Fibroblast of skin of abdomen (primary cell): ENCODE measurements at regions not wholly inside any gene's neighbourhood (a gene's known extent, or its start where the extent isn't known, plus 50 kb on each side); places are given as distances from the start of the nearest gene placed in this dataset.

ENCODE experiments used
- DNase-seq: peaks from one replicate; pipeline ENCODE4 v3.0.0-alpha.2; 2013

GRCh38 chr10:28250782-28251181 lies 52.1 kb downstream of the MPP7 start:
- peak; percentile 40 for DNase-seq

- DNase-seq, result no peak
These were observed 52.5 kb downstream of the MPP7 start for GRCh38 chr10:28250358-28250757.

GRCh38 chr10:28249512-28249911 lies 53.4 kb downstream of the MPP7 start:
- DNase-seq, result no peak

GRCh38 chr10:28248092-28248491 lies 54.8 kb downstream of the MPP7 start:
- DNase-seq, result peak; percentile 63

- DNase-seq, result no peak
These were observed 56.8 kb downstream of the MPP7 start for GRCh38 chr10:28246023-28246422.

GRCh38 chr10:28243923-28244322 lies 58.9 kb downstream of the MPP7 start:
- no peak for DNase-seq

- DNase-seq, result no peak
These were observed 60.2 kb downstream of the MPP7 start for GRCh38 chr10:28242555-28243204.

- DNase-seq, result peak; percentile 63
These were observed 61.0 kb downstream of the MPP7 start for GRCh38 chr10:28241741-28242399.

- no peak for DNase-seq
These were observed 62.5 kb downstream of the MPP7 start for GRCh38 chr10:28240400-28240799.

- DNase-seq, result no peak
These were observed 66.3 kb downstream of the MPP7 start for GRCh38 chr10:28236591-28236990.

GRCh38 chr10:28220811-28221210 lies 82.1 kb downstream of the MPP7 start:
- no peak for DNase-seq

- peak; percentile 85 for DNase-seq
These were observed 83.6 kb downstream of the MPP7 start for GRCh38 chr10:28219251-28219650.

- DNase-seq, result peak; percentile 96
These were observed 85.0 kb downstream of the MPP7 start for GRCh38 chr10:28217848-28218247.

GRCh38 chr10:28215930-28216329 lies 86.9 kb downstream of the MPP7 start:
- DNase-seq, result no peak

GRCh38 chr10:28214219-28214618 lies 88.6 kb downstream of the MPP7 start:
- DNase-seq, result no peak

- no peak for DNase-seq
These were observed 91.1 kb downstream of the MPP7 start for GRCh38 chr10:28211759-28212158.

GRCh38 chr10:28207799-28208198 lies 95.1 kb downstream of the MPP7 start:
- DNase-seq, result no peak

GRCh38 chr10:28202941-28203352 lies 99.9 kb downstream of the MPP7 start:
- DNase-seq, result peak; percentile 84

- peak; percentile 20 for DNase-seq
These were observed 101.2 kb downstream of the MPP7 start for GRCh38 chr10:28201410-28202400.

GRCh38 chr10:28200775-28201174 lies 102.1 kb downstream of the MPP7 start:
- peak; percentile 42 for DNase-seq

GRCh38 chr10:28199941-28200340 lies 102.9 kb downstream of the MPP7 start:
- peak; percentile 21 for DNase-seq

- DNase-seq, result peak; percentile 51
These were observed 112.7 kb downstream of the MPP7 start for GRCh38 chr10:28190196-28190595.

- no peak for DNase-seq
These were observed 114.3 kb downstream of the MPP7 start for GRCh38 chr10:28188526-28188925.
